SKM-1 (cell line): ENCODE measurements at regions not wholly inside any gene's neighbourhood (a gene's known extent, or its start where the extent isn't known, plus 50 kb on each side); places are given as distances from the start of the nearest gene placed in this dataset.
"Not testable (repeated sequence)": the region's sequence is repeated elsewhere in the genome, so short reads cannot be mapped to it uniquely, and the experiment has no call there.

Experiments
- DNase-seq: peaks from one replicate; lab custom pipeline; 2025; ENCODE audit not compliant: unreplicated experiment; lab: John Stamatoyannopoulos, UW

DNA sequence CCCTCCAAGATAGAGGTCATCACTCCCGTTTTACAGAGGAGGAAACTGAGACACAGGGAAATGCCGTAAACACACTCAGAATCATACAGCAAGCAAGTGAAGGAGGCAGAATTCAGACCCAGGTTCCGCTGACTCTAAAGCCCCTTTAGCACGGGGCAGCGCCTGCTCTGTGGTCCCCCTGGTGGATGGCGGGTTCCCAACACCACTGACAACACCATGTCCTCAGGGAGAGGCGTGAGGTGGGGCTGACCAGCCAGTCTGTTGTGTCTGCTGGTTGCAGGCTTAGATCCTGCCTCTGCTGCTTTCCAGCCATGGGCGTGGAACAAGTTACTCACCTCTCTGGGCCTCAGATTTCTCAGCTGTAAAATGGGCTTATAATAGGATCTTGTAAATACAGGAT, 617.3 kb downstream of the MATN1 start:
- DNase-seq: no peak

DNA sequence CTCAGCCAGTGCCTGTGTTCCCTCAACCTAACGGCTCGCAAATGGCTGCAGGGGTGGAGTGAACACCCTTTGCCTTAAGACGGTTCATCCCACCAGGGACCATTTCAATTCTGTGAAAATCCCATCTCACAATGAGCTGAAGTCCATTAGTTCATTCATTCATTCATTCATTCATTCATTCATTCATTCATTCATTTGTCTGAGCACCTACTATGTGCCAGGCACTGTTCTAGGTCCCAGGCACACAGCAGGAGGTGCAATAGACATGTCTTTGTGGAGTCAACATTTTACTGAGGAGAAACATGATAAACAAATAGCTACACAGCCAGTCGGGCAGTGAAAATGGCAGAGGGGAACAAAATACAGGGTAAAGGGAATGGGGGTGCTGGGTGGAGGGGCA, 618.8 kb downstream of the MATN1 start:
- no peak for DNase-seq

DNA sequence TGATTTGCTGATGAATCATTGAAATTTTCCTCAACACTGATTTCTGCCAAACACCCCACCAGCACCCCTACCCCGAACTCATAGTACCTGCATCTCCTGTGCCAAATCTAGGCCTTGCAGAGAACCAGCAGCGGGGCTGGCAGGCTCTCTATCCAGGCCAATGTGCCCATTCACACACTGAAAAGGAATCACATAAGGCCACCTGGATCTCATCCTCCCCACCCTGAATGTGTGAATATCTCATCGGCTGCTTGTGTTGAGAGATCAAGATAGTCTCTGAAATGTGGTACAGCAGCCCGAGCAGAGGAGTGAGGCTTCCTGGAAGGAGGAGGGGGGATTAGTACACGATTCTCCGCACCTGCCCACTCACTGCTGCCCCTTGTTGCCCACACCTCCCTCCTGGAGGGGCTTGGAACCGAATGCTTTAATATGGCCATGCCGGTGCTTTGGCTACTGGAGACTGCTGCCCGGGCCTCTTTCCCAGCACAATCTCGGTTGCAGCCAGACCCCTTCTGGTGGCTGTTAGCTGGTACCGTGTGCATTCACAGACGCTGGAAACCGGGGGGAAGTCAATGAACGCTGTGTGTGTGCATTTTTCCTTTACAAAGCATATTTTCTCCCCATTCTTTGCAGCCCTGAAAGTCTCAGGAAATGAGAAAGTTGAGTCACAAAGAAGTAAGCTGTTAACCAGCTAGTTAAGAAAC, 619.5 kb downstream of the MATN1 start:
- DNase-seq: no peak

DNA sequence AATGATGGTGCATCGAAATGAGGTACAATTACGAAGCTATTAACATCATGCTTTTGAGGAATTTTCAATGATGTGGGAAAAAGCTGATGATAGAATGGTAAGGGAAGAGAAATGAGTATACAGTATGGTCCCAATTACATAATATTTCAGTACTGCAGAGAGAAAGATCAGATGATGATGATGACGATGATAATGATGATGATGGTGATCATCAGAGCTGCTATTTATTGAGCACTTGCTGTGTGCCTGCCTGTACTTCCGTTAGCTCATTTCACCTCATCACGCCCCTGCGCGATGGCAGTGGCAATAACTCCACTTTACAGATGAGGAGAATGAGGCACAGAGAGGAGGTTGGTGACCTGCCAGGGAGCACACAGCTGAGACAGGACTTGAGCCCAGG, 620.8 kb downstream of the MATN1 start:
- DNase-seq: no peak

DNA sequence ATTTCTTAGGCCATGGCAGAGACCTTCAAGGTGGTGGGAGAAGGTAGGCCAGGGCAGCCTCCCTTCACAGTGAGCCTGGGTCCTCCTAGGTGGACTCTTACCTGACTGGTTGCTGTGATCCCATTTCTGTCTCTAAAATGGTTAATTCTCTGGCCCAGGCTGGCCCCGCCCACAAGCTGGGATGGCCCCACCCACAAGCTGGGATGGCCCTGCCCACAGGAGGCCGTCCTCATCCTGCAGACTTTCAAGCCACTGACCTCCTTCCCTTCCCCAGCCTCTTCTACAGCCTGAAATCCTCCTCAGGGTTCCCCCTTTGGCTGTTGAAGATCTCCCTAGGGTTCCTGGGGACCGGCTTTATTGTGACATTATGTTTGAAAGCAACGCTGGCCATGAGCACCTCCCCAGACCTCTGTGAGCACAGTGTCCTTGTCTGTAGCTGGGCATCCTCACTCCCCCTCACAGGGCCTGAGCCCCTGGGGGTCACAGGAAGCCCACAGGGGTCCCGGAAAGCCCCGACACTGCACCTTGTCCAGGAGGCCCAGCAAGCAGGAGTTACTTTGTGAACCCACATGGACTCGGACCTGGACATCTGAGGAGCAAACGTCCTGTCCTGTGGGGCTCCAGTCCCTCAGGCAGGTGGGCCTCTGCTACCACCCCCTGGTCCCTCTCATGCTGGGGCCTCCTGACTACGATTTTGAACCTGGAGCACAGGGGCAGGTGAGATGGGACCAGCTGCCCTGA, 621.7 kb downstream of the MATN1 start:
- DNase-seq: no peak

DNA sequence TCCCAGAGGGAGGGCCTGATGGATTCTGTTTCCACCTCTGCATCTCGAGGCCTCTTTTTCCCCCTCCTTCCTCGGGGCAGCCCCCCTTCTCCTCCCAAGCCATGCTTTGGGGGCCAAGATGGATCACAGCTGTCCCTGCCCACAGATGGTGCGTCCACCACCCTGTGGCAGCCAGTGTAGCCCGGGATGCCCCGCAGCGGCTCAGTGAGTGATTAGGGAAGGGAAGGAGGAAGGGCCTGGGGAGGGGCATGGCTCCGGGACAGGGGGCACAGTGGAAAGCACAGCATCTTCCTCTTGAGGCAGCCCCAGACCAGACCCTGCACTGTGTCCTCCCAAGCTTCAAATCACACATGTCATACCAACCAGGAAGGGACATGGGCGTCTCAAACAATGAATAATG, 622.4 kb downstream of the MATN1 start:
- no peak for DNase-seq

DNA sequence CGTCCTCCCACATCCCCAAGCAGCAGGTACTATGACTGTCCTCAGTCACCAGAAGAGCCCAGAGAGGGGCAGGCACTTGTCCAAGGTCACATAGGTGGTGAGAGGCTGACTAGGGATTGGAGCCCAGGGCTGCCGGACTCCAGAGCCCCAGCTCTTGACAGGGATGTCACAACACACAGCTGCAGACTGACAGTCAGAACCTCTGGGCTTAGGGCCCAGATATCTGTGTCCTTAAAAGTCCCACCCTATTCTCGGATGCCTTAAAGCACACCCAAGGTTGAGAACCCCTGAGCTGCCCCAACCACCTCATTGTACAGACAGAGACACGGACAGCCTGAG, 622.9 kb downstream of the MATN1 start:
- no peak for DNase-seq

DNA sequence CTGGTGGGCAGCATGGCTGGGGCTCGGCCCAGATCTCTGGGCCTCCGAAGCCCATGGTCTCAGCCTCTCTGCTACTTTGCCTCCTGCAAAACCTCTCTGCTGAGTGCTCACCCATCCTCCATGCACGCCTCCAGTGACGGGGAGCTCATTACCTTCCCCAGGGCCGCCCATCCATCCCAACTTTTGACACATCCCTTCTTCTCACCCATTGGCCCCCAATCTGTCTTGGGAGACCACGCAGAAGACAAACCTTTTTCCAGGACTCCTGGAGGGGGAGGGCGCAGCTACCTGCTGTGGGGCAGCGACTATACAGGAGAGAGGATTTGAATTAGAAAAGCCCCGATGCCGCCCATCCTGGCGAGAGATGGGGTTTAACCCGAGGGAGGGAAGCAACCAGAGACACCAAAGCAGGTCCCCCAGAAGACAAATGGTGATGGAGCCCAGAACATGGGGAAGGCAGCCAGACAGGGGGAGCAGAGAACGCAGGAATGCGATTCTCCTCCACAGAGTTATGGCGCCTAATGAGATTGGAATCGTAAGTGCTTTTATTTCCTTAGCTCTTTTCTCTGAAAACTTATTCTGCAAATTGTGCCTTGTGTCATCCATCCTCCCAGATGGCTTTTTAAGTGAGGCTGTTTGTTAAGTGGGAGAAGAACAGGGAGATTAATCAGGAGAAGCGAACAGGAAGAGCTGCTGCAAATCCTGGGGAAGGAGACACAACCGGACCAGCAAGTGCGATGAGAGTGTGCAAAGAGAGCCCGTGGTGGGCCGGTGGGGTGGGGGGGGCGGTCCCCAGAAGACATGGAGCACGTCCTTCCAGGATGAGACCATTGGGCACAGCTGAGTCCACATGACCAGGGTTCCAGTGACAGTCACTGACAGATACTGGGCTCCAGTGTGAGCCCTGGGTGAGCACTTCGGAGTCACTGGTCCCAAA, 623.5 kb downstream of the MATN1 start:
- no peak for DNase-seq

DNA sequence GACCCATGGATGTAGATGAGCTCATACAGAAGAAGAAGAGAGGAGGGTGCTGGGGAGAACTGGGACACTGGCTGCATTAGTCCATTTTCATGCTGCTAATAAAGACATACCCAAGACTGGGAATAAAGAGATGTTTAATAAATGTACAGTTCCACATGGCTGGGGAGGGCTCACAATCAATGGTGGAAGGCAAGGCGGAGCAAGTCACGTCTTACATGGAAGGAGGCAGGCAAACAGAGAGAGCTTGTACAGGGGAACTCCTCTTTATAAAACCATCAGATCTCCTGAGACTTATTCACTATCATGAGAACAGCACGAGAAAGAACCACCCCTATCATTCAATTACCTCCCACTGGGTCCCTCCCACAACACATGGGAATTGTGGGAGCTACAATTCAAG, 625.5 kb downstream of the MATN1 start:
- not testable (repeated sequence) for DNase-seq

DNA sequence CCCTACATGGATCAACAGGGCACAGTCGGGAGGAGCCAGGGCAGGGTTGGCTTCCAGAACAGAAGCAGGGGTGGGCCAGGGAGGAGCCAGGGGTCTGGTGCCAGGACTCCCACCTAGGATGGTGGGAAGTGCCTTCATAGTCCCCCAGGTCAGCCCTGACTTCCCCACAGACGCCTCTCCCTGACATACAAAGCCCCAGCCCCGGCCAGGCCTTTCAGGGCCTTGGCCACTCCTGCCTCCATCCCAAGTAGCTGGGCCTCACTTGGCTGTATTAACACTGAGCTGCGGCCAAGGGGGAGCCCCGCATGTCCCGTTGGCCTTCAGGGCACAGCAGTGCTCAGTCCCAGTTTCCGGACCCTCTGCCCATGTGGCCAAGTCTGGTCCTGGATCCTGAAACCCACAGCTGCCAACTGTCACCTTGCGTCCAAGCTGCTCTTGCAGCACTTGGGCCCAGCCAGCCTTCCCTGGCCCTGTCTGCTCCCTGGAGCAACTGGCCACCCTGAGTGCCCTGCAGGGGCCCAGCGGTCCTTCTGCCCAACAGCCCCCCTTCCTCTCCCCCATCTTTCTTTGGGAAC, 627.8 kb downstream of the MATN1 start:
- no peak for DNase-seq

DNA sequence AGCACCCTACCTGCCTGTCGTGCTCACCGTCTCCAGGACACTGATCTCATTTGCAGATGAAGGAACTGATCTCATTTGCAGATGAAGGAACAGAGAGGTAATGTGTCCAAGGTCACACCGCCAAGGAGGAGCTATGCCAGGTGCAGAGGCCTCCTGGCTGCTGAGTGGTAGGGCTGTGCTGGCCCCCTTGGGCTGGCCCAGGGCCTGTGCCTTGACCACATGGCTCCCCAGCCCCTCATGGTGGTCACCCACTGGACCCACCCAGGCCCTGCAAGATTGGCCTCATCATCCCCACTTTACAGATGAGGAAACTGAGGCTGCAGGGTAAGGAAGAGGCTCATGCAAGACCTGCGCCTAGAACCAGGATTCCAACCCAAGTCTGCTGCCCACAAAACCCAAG, 628.3 kb downstream of the MATN1 start:
- no peak for DNase-seq

DNA sequence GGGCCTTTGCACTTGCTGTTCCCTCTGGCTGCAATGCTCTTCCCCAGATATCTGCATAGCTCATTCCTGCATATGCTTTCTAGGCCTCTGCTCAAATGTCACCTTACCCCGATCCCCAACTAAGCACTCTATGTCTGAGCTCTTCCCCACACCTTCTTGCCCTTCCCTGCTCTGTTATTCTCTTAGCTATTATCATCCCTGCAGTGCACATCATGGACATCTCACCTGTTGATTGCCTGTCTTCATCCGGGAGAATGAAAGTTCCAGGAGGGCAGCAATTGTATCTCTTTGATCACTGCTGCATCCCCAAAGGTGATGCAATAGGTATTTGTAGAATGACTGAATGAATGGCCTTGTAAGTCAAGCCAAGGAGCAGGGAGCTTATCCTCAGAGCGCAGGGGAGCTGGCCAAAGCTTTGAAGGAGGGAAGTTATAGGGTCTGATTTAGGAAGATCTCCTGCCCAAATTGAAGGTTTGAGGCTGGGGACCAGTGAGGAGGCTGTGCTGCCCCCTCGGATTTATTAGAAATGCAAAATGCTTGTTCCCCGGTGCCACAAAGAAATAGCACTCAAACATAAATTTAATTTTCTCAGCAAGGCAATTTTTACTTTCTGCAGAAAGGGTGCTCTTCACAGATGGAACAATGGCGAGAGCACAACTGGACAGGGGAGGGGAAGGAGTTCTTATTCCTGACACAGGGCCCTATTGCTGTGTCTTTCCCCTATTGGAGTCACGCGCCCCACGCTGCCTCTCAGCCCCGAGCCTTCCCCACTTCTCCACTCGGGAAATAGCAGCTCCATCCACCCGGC, 631.1 kb downstream of the MATN1 start:
- no peak for DNase-seq

DNA sequence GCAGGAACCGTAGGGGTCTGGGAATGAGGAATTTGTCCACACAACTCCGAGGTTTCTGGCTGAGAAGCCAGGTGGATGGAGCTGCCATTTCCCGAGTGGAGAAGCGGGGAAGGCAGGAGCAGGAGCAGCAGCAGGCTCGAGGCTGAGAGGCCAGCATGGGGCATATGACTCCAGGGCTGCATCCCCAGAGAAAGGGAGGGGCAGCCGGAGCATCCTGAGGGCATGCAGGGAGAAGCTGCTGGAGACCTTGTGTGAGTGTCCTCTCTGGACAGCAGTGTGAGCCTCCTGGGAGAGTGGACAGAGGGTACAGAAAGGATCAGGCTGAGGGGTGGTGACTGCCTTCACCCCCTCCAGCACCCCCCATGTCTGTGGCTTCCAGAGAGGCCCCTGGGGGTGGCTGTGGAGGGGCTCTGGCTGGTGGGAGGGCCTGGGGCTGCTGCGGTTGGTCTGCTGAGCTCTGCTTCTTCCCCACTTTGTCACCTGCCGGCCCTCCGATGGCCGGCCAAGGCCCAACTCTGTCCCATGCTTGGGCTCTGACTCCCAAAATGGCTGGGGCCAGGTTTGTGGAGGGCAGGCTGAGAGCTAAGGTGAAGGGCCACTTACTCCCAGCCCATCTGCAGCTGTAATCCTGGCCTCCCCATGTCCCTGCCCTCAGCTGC, 633.1 kb downstream of the MATN1 start:
- no peak for DNase-seq

DNA sequence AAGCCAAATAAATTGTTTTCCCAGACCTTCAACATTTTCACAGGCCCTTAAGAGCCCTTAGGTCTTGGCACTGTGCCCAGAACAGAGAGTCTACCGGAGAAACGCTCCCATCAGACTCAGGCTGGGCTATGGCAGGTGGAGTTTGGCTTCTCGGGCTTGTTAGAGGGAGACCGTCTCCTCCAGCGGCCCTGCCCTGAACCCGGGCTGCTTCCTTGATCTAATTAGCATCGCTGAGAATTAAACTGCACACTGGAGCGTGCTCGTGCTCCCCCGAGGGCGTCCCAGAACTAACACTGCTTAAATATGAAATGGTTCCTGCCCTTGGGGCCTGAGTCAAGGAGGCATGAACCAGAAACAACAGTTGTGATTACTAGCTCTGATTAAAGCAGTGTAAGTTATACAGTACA, 634.4 kb downstream of the MATN1 start:
- no peak for DNase-seq

DNA sequence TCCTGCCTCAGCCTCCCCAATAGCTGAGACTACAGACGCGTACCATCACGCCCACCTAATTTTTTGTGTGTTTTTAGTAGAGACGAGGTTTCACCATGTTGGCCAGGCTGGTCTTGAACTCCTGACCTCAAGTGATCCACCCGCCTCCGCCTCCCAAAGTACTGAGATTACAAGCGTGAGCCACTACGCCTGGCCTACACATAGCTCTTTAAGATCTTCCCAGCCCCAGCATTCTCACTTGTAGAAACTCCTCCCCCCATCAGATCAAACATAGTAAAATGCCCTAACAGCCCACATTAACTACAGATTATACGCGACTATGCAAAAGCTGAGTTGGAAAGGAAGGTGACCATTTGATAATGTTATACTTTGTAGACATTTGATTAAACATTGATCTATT, 634.8 kb downstream of the MATN1 start:
- DNase-seq: no peak

DNA sequence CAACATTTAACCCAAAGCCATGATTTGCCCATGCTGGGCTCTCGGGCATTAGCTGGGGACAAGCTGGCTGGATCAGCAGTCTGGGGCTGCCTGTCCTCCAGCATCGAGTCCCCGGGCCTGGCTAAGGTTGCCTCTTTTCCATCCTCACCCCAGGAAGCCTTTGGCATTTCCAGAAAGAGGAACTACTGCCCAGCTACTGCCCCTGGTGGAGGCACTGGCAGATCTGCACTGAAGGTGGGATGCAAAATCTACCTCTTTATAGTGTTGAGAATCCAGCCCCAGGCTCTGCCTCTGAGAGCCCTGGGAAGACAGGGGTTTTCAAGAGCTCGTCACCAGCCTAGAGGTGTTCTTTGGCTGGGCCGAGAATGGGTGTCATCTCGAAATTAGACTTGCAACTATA, 635.9 kb downstream of the MATN1 start:
- DNase-seq: no peak

DNA sequence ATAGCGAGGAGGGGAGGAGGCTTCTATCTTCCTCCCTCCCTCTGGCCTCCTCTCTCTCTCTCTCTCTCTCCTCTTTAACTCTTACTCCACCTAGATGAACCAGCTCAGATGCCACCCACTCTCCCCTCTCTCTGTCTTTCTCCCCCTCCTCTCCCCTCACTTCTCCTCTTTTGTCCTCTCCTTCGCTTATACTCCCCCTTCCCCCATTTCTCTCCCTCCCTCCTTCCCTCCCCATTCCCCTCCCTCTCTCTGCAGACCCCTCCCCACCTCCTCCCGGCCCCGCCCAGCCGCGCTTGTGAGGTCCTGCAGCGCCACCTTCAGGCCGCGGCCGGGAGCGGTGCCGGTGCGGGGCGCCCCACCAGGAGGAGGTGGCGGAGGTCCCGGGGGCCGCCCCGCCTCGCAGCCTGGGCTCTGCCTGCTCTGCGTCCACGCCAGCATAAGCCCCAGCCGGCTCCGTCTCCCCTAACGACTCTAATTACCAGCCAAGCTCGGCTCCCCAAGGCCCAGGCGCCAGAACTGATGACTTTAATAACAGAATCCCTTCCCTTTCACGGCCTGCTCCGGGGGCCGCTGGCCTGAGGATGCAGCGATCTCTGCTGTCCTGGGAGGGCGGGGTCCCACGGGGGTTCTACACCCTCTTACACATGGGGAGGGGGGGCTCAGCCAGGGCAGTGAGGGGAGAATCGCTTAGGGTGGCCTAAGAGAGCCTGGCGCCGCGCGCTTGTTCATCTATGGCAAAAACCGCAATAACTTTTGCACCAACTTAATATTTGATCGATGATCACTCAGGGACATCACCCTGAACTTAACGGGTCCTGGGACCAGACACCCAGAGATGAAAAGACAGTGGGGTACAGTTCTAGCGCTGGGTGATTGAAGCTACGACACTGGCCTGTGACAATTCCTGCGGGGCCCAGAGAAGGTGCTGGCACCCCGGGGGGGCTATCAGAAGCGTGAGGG, 637.3 kb downstream of the MATN1 start:
- DNase-seq: no peak

DNA sequence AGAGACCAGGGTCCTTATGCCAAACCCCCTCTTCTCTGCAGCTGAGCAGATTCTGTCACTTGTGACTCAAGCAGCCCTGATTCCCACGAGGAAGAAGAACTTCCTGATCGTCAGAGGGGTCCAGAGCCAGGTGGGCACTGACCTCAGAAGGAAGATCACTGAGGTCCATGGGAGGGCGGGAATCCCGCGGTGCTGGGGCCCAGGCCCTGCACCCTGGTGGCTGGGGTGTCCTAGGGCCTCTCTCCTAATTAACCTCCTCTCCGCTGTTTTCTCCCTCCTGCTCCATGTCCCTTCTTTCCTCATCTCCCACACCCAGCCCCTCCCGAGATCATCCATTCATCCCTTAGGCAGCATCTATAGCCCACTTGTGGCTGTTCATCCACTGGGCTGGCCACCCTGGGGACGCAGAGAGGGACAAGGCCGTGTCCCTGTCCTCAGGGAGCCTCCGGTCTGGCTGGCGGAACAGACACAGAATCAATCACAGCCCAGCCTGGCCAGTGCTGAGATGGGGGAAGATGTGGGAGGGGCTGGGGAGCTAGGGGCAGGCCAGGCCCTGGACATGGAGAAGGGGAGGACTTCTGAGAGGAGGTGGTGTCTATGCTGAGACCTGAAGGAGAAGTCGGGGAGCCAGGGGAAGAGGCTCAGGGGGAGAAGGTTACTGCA, 638.3 kb downstream of the MATN1 start:
- DNase-seq: no peak
